ENCODE measurements at regions not wholly inside any gene's neighbourhood (a gene's known extent, or its start where the extent isn't known, plus 50 kb on each side); places are given as distances from the start of the nearest gene placed in this dataset.

GRCh38 chr6:14798996-14799588 lies 446.8 kb upstream of the JARID2 start:
- TF ChIP-seq CTCF (IDR thresholded peaks at IDR 0.05; ENCODE audit: insufficient read depth, low read depth, low read length) (no peak), EZH2 (IDR thresholded peaks at IDR 0.05; ENCODE audit: insufficient read depth, low read length) (no peak)
